Neural cell (in vitro differentiated cells): ENCODE measurements at regions not wholly inside any gene's neighbourhood (a gene's known extent, or its start where the extent isn't known, plus 50 kb on each side); places are given as distances from the start of the nearest gene placed in this dataset.
A peak's percentile ranks its signal among the peaks of the same experiment; 100 is the strongest.

Source experiments
- H2AFZ ChIP-seq: fragments of 200-600, 300-800 bp; sonication (generic), shearing (Covaris generic); 2 replicates; pipeline ENCODE4 v1.6.0; 2014; ENCODE audit warnings: low read depth, mild to moderate bottlenecking, antibody characterized with exemption, low read length, moderate library complexity
- H3F3A ChIP-seq: fragments of 200-600 bp; shearing (Covaris generic); 2 replicates; pipeline ENCODE4 v1.6.1; 2016; ENCODE audit warnings: mild to moderate bottlenecking, moderate library complexity, mixed read lengths, antibody characterized with exemption, low read length; ENCODE audit not compliant: insufficient read depth, poor library complexity, severe bottlenecking
- H3K27ac ChIP-seq: fragments of 200-600, 300-800 bp; sonication (generic), shearing (Covaris generic); 2 replicates; pipeline ENCODE4 v1.5.1; 2014; ENCODE audit warnings: mild to moderate bottlenecking, low read length, moderate library complexity
- H3K27me3 ChIP-seq: fragments of 300-800, 200-600 bp; sonication (generic), shearing (Covaris generic); 2 replicates; pipeline ENCODE4 v1.6.0; 2014; ENCODE audit warnings: mild to moderate bottlenecking, low read depth, low read length, moderate library complexity; ENCODE audit not compliant: insufficient read depth
- H3K36me3 ChIP-seq: fragments of 300-800, 200-600 bp; sonication (generic), shearing (Covaris generic); 2 replicates; pipeline ENCODE4 v1.5.1; 2014; ENCODE audit warnings: mild to moderate bottlenecking, antibody characterized with exemption, low read length, moderate library complexity; ENCODE audit not compliant: insufficient read depth
- H3K4me2 ChIP-seq: fragments of 300-800, 200-600 bp; sonication (generic), shearing (Covaris generic); 2 replicates; pipeline ENCODE4 v1.6.0; 2014; ENCODE audit warnings: mild to moderate bottlenecking, low read length
- H3K4me3 ChIP-seq: fragments of 300-800, 200-600 bp; sonication (generic), shearing (Covaris generic); 2 replicates; pipeline ENCODE4 v1.5.1; 2014; ENCODE audit warnings: mild to moderate bottlenecking, low read length, moderate library complexity
- H3K79me2 ChIP-seq: fragments of 200-600 bp; shearing (Covaris generic); replicated peaks from 2 replicates; pipeline ENCODE4 v1.6.0; 2014; ENCODE audit warnings: mild to moderate bottlenecking, low read length, moderate library complexity; ENCODE audit not compliant: insufficient read depth
- H3K9ac ChIP-seq: fragments of 300-800, 200-600 bp; sonication (generic), shearing (Covaris generic); 2 replicates; pipeline ENCODE4 v1.6.1; 2016; ENCODE audit warnings: mild to moderate bottlenecking, low read length, mixed read lengths
- H3K9me2 ChIP-seq: fragments of 200-600 bp; shearing (Covaris generic); 2 replicates; pipeline ENCODE4 v1.6.1; 2016; ENCODE audit warnings: mild to moderate bottlenecking, low read length, mixed read lengths; ENCODE audit not compliant: insufficient read depth
- H3K9me3 ChIP-seq: fragments of 200-600, 300-800 bp; sonication (generic), shearing (Covaris generic); 2 replicates; pipeline ENCODE4 v1.6.1; 2016; ENCODE audit warnings: mild to moderate bottlenecking, mixed run types, low read length, moderate library complexity, mixed read lengths
- H4K20me1 ChIP-seq: fragments of 200-600 bp; shearing (Covaris generic); 2 replicates; pipeline ENCODE4 v1.6.1; 2016; ENCODE audit warnings: mild to moderate bottlenecking, mixed run types; ENCODE audit not compliant: insufficient read depth
- CTCF ChIP-seq: fragments of 450-650 bp; IDR thresholded peaks from 2 replicates; pipeline ENCODE4 v1.5.1; 2014; ENCODE audit warnings: antibody characterized with exemption, mild to moderate bottlenecking, moderate library complexity; ENCODE audit not compliant: poor library complexity, severe bottlenecking
- EP300 ChIP-seq: fragments of 450-650 bp; conservative IDR thresholded peaks from 2 replicates; pipeline ENCODE4 v1.6.1; 2014; ENCODE audit warnings: antibody characterized with exemption, mild to moderate bottlenecking, moderate library complexity; ENCODE audit not compliant: poor library complexity, severe bottlenecking
- EZH2 ChIP-seq: fragments of 200-600, 300-800 bp; shearing (Covaris generic), sonication (generic); IDR thresholded peaks from 2 replicates; pipeline ENCODE4 v1.6.1; 2014; ENCODE audit warnings: antibody characterized with exemption, low read length, borderline replicate concordance, mild to moderate bottlenecking; ENCODE audit not compliant: insufficient read depth, poor library complexity, severe bottlenecking
- MXI1 ChIP-seq: fragments of 450-650 bp; conservative IDR thresholded peaks from 2 replicates; pipeline ENCODE4 v1.6.1; 2014; ENCODE audit warnings: antibody characterized with exemption, mild to moderate bottlenecking; ENCODE audit not compliant: poor library complexity, severe bottlenecking
- POLR2AphosphoS5 ChIP-seq: IDR thresholded peaks from 2 replicates; pipeline ENCODE4 v1.6.1; 2012
- RAD21 ChIP-seq: fragments of 450-650 bp; conservative IDR thresholded peaks from 2 replicates; pipeline ENCODE4 v1.6.1; 2014; ENCODE audit warnings: antibody characterized with exemption, mild to moderate bottlenecking, moderate library complexity
- REST ChIP-seq: IDR thresholded peaks from 2 replicates; pipeline ENCODE4 v1.6.1; 2012; ENCODE audit warnings: borderline replicate concordance
- SMC3 ChIP-seq: fragments of 450-650 bp; conservative IDR thresholded peaks from 2 replicates; pipeline ENCODE4 v1.6.1; 2014; ENCODE audit warnings: antibody characterized with exemption, mild to moderate bottlenecking, moderate library complexity; ENCODE audit not compliant: poor library complexity
- TAF1 ChIP-seq: IDR thresholded peaks from 2 replicates; pipeline ENCODE4 v1.6.1; 2012; ENCODE audit warnings: low read depth

GRCh38 chr3:28667646-28668621 is 319.3 kb upstream of the AZI2 start:
- H3K9me3 ChIP-seq, result no peaks in the 10 kb centered on the region
- no peaks in the 10 kb centered on the region for H3K9me2 ChIP-seq
- peak; percentile 60 for TF ChIP-seq SMC3
- no peak for TF ChIP-seq MXI1
- no peak for TF ChIP-seq TAF1
- peak; percentile 56 for TF ChIP-seq RAD21
- no peak for TF ChIP-seq POLR2AphosphoS5
- no peak for TF ChIP-seq REST
- TF ChIP-seq EZH2, result no peak
- peak; percentile 66 for TF ChIP-seq CTCF
- no peak for TF ChIP-seq EP300
- no peak overlapping the region for H3K27ac ChIP-seq
- H3K9ac ChIP-seq, result no peak overlapping the region
- no peaks in the 10 kb centered on the region for H3K27me3 ChIP-seq
- no peaks in the 10 kb centered on the region for H4K20me1 ChIP-seq
- no peaks in the 10 kb centered on the region for H3K79me2 ChIP-seq
- H3F3A ChIP-seq, result no peaks in the 10 kb centered on the region
- no peaks in the 10 kb centered on the region for H3K36me3 ChIP-seq
- H2AFZ ChIP-seq, result no peak overlapping the region
- H3K4me3 ChIP-seq, result no peak overlapping the region
- H3K4me2 ChIP-seq, result no peak overlapping the region

- Histone ChIP-seq H3K27me3 (no peaks in the 10 kb centered on the region), H2AFZ (no peak overlapping the region), H4K20me1 (no peaks in the 10 kb centered on the region), H3K4me2 (no peak overlapping the region), H3K79me2 (no peaks in the 10 kb centered on the region), H3K9me3 (no peaks in the 10 kb centered on the region), H3F3A (no peaks in the 10 kb centered on the region), H3K9ac (no peak overlapping the region), H3K9me2 (no peaks in the 10 kb centered on the region), H3K36me3 (no peaks in the 10 kb centered on the region), H3K27ac (no peak overlapping the region), H3K4me3 (no peak overlapping the region)
- TF ChIP-seq POLR2AphosphoS5, result no peak
- TF ChIP-seq REST, result no peak
- no peak for TF ChIP-seq SMC3
- TF ChIP-seq TAF1, result no peak
- TF ChIP-seq RAD21, result no peak
- no peak for TF ChIP-seq CTCF
- TF ChIP-seq MXI1, result no peak
- TF ChIP-seq EZH2, result no peak
- TF ChIP-seq EP300, result no peak
Measured at GRCh38 chr3:28669870-28670269, 321.2 kb upstream of the AZI2 start.
